DND-41 (cell line): ENCODE measurements at regions not wholly inside any gene's neighbourhood (a gene's known extent, or its start where the extent isn't known, plus 50 kb on each side); places are given as distances from the start of the nearest gene placed in this dataset.

Experiments used
- ATAC-seq: fragments of 200-7000 bp; cut with Tn5 transposase; 3 replicates; pipeline ENCODE4 v1.9.1; 2021; ENCODE audit warnings: low read depth; ENCODE audit not compliant: insufficient read depth
- DNase-seq: peaks from one replicate; pipeline ENCODE4 v3.0.0-alpha.2; 2020
- H2AFZ ChIP-seq: 2 replicates; pipeline ENCODE4 v1.6.0; 2012; ENCODE audit warnings: low read depth, low read length
- H3K27ac ChIP-seq: 2 replicates; pipeline ENCODE4 v1.5.1; 2012; ENCODE audit warnings: low read length, inconsistent platforms
- H3K27me3 ChIP-seq: fragments of 200-600 bp; sonication (generic); 2 replicates; pipeline ENCODE4 v1.6.0; 2012; ENCODE audit warnings: low read length, mild to moderate bottlenecking, inconsistent platforms; ENCODE audit not compliant: insufficient read depth, poor library complexity
- H3K36me3 ChIP-seq: 2 replicates; pipeline ENCODE4 v1.5.1; 2012; ENCODE audit warnings: low read length, inconsistent platforms; ENCODE audit not compliant: insufficient read depth
- H3K4me1 ChIP-seq: 2 replicates; pipeline ENCODE4 v1.5.1; 2012; ENCODE audit warnings: mild to moderate bottlenecking, low read length; ENCODE audit not compliant: insufficient read depth
- H3K4me2 ChIP-seq: 2 replicates; pipeline ENCODE4 v1.6.0; 2012; ENCODE audit warnings: mild to moderate bottlenecking, moderate library complexity, low read length, inconsistent platforms; ENCODE audit not compliant: insufficient read depth
- H3K4me3 ChIP-seq, 2 experiments: fragments of 200-600 bp in 1 of 2; shearing (Covaris generic) in 1 of 2; 2 replicates each; pipeline ENCODE4 v1.5.1; 2012 to 2016; ENCODE audit warnings: inconsistent platforms in 2 of 2, low read length in 2 of 2, mild to moderate bottlenecking in 2 of 2, low read depth in 1 of 2, moderate library complexity in 1 of 2
- H3K79me2 ChIP-seq: 2 replicates; pipeline ENCODE4 v1.6.0; 2012; ENCODE audit warnings: low read length, inconsistent platforms; ENCODE audit not compliant: insufficient read depth
- H3K9ac ChIP-seq: 2 replicates; pipeline ENCODE4 v1.6.0; 2012; ENCODE audit warnings: low read depth, mild to moderate bottlenecking, inconsistent platforms, low read length, moderate library complexity
- H3K9me3 ChIP-seq: 2 replicates; pipeline ENCODE4 v1.5.1; 2012; ENCODE audit warnings: low read length, moderate library complexity, mild to moderate bottlenecking, inconsistent platforms; ENCODE audit not compliant: insufficient read depth, severe bottlenecking
- H4K20me1 ChIP-seq: 2 replicates; pipeline ENCODE4 v1.6.0; 2012; ENCODE audit warnings: low read length; ENCODE audit not compliant: insufficient read depth
- CTCF ChIP-seq: IDR thresholded peaks from 2 replicates; pipeline ENCODE4 v1.5.1; 2012; ENCODE audit warnings: borderline replicate concordance, low read length, moderate library complexity, mild to moderate bottlenecking; ENCODE audit not compliant: poor library complexity, severe bottlenecking; ENCODE audit errors: extremely low read depth
- EZH2 ChIP-seq: IDR thresholded peaks from 3 replicates; pipeline ENCODE4 v1.6.1; 2012; ENCODE audit warnings: borderline replicate concordance, low read depth, mild to moderate bottlenecking, moderate library complexity, low read length, inconsistent platforms; ENCODE audit not compliant: severe bottlenecking

DNA sequence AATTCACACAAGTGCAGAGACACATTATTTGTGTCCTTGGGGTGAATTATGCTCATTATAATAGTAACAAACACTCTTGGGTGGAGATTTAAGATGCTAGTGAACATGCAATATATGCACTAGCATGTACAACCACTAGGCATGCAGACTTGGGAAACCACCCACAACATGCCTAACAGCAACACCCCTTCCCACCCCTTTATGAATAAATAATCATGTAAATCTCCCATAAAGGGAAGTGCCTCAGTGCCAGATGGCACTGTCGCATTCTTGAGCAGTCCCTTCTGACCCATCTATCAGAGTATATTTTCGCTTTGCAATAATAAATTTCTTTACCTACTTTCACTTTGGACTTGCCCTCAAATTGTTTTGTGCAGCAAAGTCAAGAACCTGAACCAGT is 1362.2 kb downstream of the OLFM4 start:
- no peak overlapping the region for H2AFZ ChIP-seq
- TF ChIP-seq EZH2 (no peak), CTCF (no peak)
- H3K27ac ChIP-seq: no peak overlapping the region
- ATAC-seq (no peak), DNase-seq (no peak)
- H4K20me1 ChIP-seq: no peaks in the 10 kb centered on the region
- no peak overlapping the region for H3K4me3 ChIP-seq
- H3K4me2 ChIP-seq: no peak overlapping the region
- no peak overlapping the region for H3K9ac ChIP-seq
- H3K9me3 ChIP-seq: no peaks in the 10 kb centered on the region
- H3K4me1 ChIP-seq: no peaks in the 10 kb centered on the region
- no peaks in the 10 kb centered on the region for H3K79me2 ChIP-seq
- H3K27me3 ChIP-seq: no peaks in the 10 kb centered on the region
- H3K36me3 ChIP-seq: no peaks in the 10 kb centered on the region

DNA sequence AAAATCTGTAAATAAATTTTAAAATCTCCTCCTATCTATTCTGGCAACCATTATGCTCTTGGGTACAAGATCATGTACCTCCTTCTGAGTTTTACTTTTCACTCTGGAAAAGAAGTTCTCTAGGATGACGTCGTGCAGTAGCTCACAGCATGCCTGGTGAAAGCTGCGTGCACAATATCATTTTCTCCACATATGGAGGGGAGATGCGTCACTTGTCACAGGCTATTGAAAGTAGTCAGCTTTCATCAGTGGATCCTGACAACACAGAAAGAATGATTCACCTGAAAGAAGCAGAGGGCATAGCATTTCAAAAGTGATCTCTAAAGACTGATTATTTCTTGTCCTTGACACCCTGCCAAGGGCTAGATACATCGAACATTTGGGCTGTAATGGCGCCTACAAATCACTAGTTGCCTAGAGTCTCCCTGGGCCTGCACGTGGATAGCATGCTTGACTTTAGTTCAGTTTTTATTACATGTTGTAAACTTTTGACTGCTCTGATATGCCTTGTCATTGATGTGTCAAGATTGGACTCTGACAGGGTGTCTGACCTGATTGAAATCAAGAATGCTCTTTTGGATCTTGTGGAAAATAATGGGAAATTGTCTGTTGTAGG is 1365.6 kb downstream of the OLFM4 start:
- no peaks in the 10 kb centered on the region for H3K27me3 ChIP-seq
- H3K79me2 ChIP-seq: no peaks in the 10 kb centered on the region
- no peak overlapping the region for H2AFZ ChIP-seq
- no peaks in the 10 kb centered on the region for H4K20me1 ChIP-seq
- no peak for DNase-seq
- TF ChIP-seq CTCF (no peak), EZH2 (no peak)
- no peaks in the 10 kb centered on the region for H3K9me3 ChIP-seq
- no peak for ATAC-seq
- no peaks in the 10 kb centered on the region for H3K36me3 ChIP-seq
- no peak overlapping the region for H3K4me3 ChIP-seq
- no peak overlapping the region for H3K9ac ChIP-seq
- H3K4me2 ChIP-seq: no peak overlapping the region
- H3K4me1 ChIP-seq: no peaks in the 10 kb centered on the region
- no peak overlapping the region for H3K27ac ChIP-seq

- no peaks in the 10 kb centered on the region for H3K4me1 ChIP-seq
- ATAC-seq (no peak), DNase-seq (no peak)
- H3K27ac ChIP-seq: no peak overlapping the region
- H3K36me3 ChIP-seq: no peaks in the 10 kb centered on the region
- H3K4me3 ChIP-seq: no peak overlapping the region
- H2AFZ ChIP-seq: no peak overlapping the region
- H3K9me3 ChIP-seq: no peaks in the 10 kb centered on the region
- H3K4me2 ChIP-seq: no peak overlapping the region
- no peaks in the 10 kb centered on the region for H4K20me1 ChIP-seq
- H3K27me3 ChIP-seq: no peaks in the 10 kb centered on the region
- H3K9ac ChIP-seq: no peak overlapping the region
- H3K79me2 ChIP-seq: no peaks in the 10 kb centered on the region
- TF ChIP-seq EZH2: no peak
- TF ChIP-seq CTCF: no peak
Measured at GRCh38 chr13:54394908-54395307, 1366.3 kb downstream of the OLFM4 start.

GRCh38 chr13:54402495-54402894 is 1373.9 kb downstream of the OLFM4 start:
- no peaks in the 10 kb centered on the region for H3K4me1 ChIP-seq
- no peak overlapping the region for H3K4me3 ChIP-seq
- no peaks in the 10 kb centered on the region for H3K36me3 ChIP-seq
- H3K9me3 ChIP-seq: no peaks in the 10 kb centered on the region
- H2AFZ ChIP-seq: no peak overlapping the region
- no peaks in the 10 kb centered on the region for H3K79me2 ChIP-seq
- DNase-seq (no peak), ATAC-seq (no peak)
- TF ChIP-seq EZH2 (no peak), CTCF (no peak)
- no peaks in the 10 kb centered on the region for H4K20me1 ChIP-seq
- H3K9ac ChIP-seq: no peak overlapping the region
- no peak overlapping the region for H3K27ac ChIP-seq
- no peaks in the 10 kb centered on the region for H3K27me3 ChIP-seq
- H3K4me2 ChIP-seq: no peak overlapping the region
